Endothelial cell of hepatic sinusoid (primary cell): ENCODE measurements at regions not wholly inside any gene's neighbourhood (a gene's known extent, or its start where the extent isn't known, plus 50 kb on each side); places are given as distances from the start of the nearest gene placed in this dataset.
"Not testable (repeated sequence)": the region's sequence is repeated elsewhere in the genome, so short reads cannot be mapped to it uniquely, and the experiment has no call there.

ENCODE experiments used
- in situ Hi-C: cut with HindIII; loops from 2 replicates; pipeline ENCODE4 v1.10.0; 2017; ENCODE audit warnings: low sequenced_read_pairs

- in situ Hi-C loops, result no loop called here
Measured at GRCh38 chr16:26705346-26705745, 361.4 kb upstream of the C16orf82 start.

GRCh38 chr16:26708428-26708827 is 358.3 kb upstream of the C16orf82 start:
- in situ Hi-C loops, result no loop called here

GRCh38 chr16:26709175-26709574 is 357.6 kb upstream of the C16orf82 start:
- in situ Hi-C loops, result no loop called here

GRCh38 chr16:26709754-26710153 is 357.0 kb upstream of the C16orf82 start:
- in situ Hi-C loops, result no loop called here

GRCh38 chr16:26710450-26710849 is 356.3 kb upstream of the C16orf82 start:
- in situ Hi-C loops, result no loop called here

- in situ Hi-C loops, result no loop called here
Measured at GRCh38 chr16:26712876-26713275, 353.9 kb upstream of the C16orf82 start.

- in situ Hi-C loops, result no loop called here
Measured at GRCh38 chr16:26715969-26716368, 350.8 kb upstream of the C16orf82 start.

- in situ Hi-C loops, result no loop called here
Measured at GRCh38 chr16:26717826-26718225, 348.9 kb upstream of the C16orf82 start.

- in situ Hi-C loops, result no loop called here
Measured at GRCh38 chr16:26721290-26721689, 345.4 kb upstream of the C16orf82 start.

GRCh38 chr16:26721957-26722356 is 344.8 kb upstream of the C16orf82 start:
- in situ Hi-C loops, result not testable (repeated sequence)

- in situ Hi-C loops, result no loop called here
Measured at GRCh38 chr16:26724189-26724588, 342.5 kb upstream of the C16orf82 start.

GRCh38 chr16:26727848-26728247 is 338.9 kb upstream of the C16orf82 start:
- in situ Hi-C loops, result no loop called here

- in situ Hi-C loops, result no loop called here
Measured at GRCh38 chr16:26729951-26730541, 336.7 kb upstream of the C16orf82 start.

- in situ Hi-C loops, result no loop called here
Measured at GRCh38 chr16:26731729-26732128, 335.0 kb upstream of the C16orf82 start.

- in situ Hi-C loops, result no loop called here
Measured at GRCh38 chr16:26733710-26734109, 333.0 kb upstream of the C16orf82 start.

- in situ Hi-C loops, result no loop called here
Measured at GRCh38 chr16:26735521-26735920, 331.2 kb upstream of the C16orf82 start.

- in situ Hi-C loops, result no loop called here
Measured at GRCh38 chr16:26736084-26736483, 330.6 kb upstream of the C16orf82 start.

GRCh38 chr16:26740771-26741170 is 326.0 kb upstream of the C16orf82 start:
- in situ Hi-C loops, result no loop called here

GRCh38 chr16:26742040-26742439 is 324.7 kb upstream of the C16orf82 start:
- in situ Hi-C loops, result no loop called here

- in situ Hi-C loops, result no loop called here
Measured at GRCh38 chr16:26744430-26744829, 322.3 kb upstream of the C16orf82 start.

GRCh38 chr16:26747760-26748159 is 319.0 kb upstream of the C16orf82 start:
- in situ Hi-C loops, result no loop called here

GRCh38 chr16:26749072-26749471 is 317.7 kb upstream of the C16orf82 start:
- in situ Hi-C loops, result no loop called here

GRCh38 chr16:26752166-26752565 is 314.6 kb upstream of the C16orf82 start:
- in situ Hi-C loops, result no loop called here
